HG02852 (cell line): ENCODE measurements at regions not wholly inside any gene's neighbourhood (a gene's known extent, or its start where the extent isn't known, plus 50 kb on each side); places are given as distances from the start of the nearest gene placed in this dataset.

Experiments used
- ATAC-seq: cut with Tn5 transposase; IDR thresholded peaks from one replicate; pipeline ENCODE4 v1.9.1; 2021; ENCODE audit warnings: mild to moderate bottlenecking, moderate library complexity; ENCODE audit not compliant: unreplicated experiment

DNA sequence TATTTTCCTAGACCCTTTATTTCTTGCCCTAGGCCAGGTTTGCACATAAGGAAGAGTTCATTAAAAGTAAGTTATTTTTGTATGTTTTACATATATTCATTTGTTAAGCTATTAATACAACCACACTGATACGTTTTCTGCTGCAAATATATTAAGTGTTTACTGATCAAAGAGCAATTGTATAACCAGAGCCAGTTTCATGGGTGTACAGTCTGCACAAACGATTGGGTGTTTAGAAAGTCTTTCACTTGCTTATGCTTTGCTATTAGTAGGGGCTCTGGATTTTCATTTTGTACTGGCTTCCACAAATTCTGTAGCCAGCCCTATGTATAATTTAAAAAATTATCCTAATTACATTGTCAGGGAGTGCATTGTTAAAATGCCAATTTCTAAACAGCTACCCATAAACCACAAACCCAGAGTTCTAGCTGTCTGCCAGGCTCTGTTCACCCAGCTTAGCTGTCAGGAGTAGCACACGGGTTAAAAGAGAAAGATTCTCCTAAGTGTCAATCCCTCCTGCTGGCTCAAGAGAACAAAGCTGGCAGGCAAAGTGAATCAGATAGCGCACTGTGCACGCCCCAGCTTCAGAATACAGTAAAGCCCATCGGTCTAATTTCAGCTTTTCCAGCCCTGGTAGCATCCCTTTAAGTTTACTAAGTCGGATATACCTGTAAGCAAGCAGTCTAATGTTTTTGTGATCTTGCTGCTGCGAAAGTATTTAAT lies 151.0 kb upstream of the LMO3 start:
- ATAC-seq = no peak

DNA sequence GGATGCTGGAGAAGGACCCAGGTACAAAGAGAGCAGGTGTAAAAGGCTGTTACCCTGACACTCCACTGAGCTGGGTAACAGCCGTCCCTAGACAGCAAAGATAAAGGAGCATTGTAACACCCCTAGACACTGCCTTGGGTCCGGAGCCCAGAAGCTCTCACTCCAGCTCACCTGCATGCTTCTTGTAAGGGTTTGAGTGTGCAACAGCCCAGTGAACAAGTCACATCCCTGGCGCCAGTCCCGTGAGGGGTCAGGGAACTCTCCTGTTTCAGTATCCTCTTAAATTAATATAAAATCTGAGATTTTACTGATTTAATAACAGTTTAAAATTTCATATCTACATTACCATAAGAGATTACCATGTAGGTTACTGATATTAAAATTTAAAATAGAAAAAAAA lies 124.8 kb upstream of the LMO3 start:
- ATAC-seq = no peak

DNA sequence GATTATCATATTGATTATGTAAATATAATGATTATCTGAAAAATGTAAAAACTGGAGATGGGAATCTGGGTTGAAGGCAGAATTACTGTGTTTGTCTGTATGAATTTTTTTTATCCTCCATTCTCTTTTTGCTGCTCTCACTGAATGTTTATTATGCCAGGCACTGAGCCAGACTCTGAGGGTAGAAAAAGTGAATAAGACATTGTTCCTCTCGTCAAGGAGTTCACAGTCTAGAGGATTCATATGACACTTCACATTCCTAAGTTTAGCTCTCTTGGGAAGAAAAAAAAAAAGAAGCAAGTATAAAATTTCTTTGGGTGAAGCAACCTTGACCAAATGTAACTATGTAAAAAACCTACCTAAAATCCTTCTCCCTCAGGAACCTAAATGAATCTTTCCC lies 120.9 kb upstream of the LMO3 start:
- no peak for ATAC-seq

DNA sequence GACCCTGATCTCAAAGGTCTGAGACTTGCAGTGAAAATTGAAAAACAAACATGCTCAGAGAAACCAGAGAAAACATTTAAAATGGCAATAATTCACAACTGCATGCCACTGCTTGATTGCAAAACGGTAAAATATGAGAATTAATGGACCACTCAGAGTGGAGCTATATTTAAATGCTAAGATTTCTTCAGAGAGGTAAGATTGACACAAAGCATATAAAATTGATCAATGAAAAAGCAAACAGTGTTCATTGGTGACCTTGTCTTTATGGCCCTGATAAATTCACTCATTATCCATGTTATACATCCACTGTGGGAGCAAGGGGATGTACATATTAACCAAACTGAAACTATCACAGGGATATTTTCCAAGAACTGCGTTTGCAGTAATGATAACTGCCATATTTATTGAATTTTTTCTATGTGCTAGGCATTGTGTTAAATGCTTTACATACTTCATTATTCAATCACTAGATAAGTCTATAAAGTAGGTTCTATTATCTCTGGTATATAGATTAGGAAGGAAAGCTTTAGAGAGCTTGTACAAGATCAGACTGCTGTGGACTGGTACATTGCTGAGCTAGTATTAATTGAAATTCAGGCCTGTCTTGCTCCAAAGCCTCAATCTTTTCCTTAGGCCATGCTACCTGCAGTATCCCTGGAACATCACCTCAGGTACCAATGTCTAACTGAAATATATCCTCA lies 113.9 kb upstream of the LMO3 start:
- no peak for ATAC-seq

DNA sequence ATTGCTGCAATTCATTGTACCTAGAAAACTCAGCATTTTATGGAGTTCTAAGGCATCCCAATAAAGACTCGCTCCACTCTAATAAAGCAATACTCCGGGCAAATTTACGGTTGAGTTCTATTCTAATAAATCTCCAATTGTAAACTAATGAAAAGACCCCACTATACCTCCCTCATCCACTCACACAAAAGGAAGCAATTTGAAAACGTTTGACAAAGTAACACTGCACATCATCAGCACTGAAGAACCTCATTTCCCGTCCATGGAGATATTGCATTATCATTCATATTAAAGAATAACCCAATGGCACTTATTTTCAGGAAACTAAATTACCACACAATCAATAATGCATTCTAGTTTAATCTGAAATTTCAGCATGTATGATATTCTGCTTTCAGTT lies 111.0 kb upstream of the LMO3 start:
- ATAC-seq = no peak

DNA sequence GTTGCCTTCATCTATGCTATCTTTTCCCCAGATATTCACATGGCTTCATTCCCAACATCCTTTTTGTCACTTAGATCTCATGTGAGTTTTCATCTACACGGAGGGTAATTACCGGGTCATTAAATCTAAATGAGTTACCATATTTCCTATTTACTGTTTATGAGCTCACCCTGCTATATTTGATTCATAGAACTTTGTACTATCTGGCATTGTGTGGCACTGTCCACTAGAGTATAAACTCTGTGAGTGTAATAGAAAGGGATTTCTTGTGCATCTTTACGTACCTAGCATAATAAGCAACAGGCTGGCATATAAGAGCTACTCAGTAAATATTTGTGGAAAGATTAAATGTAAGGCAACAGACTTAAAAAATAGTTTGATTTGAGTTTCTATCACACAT lies 86.1 kb upstream of the LMO3 start:
- no peak for ATAC-seq

DNA sequence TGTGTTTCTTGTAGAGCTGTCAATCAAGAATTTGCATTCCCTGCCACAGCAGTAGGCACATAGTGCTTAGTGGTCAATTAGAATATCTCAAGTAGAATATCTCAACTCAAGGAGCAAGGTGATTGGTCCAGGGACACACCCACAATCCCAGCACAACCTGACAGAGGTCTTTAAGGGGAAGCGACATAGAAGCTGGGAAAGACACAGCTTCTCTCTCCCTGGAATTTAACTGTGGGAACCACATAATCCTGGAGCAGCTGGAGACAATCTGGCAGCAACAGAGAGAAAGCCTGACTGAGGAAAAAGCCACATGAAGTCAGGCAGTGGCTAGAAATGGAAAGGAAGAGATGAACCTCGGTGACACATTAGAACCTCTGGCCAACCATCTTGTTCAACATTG lies 85.7 kb upstream of the LMO3 start:
- no peak for ATAC-seq

DNA sequence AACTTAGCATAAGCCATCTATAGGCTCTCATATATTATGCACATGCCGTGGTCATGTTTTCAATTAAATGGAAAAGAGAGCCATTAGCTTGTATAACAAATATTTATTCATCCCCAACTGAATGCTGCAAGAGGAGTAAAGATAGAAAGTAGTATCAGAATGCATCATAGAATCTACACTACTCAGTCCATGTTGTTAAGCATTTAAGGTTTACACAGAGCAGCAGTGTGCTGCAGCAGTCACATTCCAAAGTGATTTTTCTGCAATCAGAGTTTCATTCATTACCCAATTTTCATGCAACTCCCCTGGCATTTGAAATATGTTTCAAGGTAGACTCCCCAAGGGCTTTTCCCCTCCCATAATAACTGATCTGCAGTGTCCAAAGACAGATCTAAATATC lies 82.2 kb upstream of the LMO3 start:
- no peak for ATAC-seq

DNA sequence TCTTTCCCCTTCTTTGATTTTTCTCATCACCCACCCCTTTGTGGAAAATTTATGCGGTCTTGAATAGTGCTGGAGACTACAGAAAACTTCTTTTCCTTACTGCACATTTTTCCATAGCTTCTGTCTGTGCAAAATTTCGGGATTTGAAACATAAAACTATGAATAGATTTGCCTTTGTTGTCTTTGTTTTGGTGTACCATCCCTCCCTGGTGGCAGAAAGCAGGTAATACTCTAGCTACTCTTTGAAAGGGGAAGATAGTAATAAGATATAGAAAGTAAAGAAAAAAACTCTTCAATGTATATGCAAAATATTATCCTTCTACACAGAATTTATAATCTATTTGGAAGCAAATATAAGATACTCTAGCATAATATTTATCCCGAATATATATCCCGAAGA lies 79.1 kb upstream of the LMO3 start:
- no peak for ATAC-seq

DNA sequence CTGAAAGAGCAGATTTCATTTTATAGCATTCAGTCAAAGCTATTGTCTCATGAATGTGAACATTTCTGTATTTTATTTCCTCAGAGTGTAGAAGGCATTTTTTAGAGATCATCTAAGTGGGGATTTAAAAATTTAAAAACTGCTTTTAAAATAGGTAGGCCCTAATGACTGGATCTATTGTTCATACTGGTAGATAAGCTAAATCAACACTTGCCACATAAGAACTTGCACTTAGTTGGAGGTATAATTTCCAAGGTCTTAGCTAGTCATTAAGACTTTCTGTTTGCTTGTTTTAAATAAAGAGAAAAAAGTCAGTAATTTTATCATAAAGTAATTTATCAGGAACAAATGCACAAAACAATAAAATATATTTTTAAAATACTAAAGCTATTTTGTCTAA lies 75.2 kb upstream of the LMO3 start:
- ATAC-seq = no peak

DNA sequence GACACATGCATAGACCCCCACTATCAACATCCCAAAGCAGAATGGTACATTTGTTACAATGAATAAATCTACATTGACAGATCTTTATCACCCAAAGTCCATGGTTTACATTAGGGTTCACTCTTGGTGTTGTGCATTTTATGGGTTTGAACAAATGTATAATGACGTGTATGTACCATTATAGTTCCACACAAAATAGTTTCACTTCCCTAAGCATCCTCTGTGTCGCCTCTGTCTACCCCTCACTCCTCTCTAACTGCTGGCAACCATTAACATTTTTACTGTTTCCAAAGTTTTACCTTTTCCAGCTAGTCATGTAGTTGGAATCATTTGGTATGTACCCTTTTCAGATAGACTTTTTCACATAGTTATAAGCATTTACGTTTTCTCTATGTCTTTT lies 69.5 kb upstream of the LMO3 start:
- ATAC-seq = no peak

DNA sequence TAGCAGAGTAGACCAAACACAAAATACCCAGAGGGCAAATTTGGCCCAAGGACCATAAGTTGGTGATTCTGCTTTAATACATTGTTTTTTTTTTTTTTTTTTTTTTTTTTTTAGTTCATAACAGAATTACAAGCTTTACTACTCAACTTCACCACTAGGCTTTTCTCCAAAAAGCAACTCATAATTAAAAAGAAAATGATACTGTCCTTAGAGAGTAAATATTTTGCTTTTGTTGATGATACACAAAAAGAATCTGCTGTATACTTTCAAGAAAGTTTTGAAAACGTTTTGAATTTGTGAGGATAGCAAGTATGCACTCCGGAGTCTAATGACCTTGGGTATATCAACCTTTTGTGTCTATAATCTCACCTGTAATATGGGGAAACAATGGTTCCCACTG lies 68.9 kb upstream of the LMO3 start:
- ATAC-seq = no peak

DNA sequence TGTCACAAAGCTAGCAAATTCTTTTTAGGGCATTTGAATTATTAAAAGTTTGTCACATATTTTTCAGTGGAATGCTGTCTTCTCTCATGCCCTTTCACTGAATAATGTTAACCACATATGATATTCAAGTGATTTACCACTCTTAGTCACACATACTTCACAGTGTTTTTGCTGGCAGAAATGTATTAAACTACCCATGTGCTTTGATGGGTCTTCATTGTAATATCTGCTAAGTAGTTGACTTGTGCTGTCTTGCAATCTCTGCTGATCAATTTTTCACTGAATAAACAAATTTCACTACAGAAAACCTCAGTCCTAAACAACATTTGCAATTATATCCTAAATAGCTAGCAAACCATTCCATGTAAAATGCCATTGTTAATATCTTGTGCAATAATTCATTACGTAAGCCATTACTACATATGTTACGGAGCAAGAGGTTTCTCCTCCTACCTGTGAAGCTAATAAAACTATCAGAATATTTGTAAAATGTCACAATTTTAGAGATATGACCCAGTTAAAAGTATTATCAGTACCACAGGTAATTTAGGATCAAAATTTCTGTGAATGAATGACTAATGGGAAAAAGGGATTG lies 64.6 kb upstream of the LMO3 start:
- no peak for ATAC-seq

DNA sequence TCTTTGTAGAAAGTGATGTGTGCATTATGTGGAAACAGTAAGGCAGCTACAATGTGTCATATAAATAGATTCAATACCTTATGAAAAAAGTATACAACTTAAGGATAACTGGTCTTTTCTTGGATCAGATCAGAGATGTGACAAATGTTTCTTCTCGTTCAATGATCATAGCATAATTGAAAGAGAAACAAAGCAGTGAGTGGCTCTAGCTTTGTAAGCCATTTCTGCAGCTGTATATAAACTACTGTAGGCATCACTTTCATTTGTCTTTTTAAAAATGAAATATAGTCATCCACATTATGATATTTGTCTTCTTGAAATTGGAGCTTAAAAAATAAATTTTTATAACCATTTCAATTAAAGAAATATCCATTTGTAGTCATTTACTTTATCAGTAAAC lies 63.8 kb upstream of the LMO3 start:
- no peak for ATAC-seq

DNA sequence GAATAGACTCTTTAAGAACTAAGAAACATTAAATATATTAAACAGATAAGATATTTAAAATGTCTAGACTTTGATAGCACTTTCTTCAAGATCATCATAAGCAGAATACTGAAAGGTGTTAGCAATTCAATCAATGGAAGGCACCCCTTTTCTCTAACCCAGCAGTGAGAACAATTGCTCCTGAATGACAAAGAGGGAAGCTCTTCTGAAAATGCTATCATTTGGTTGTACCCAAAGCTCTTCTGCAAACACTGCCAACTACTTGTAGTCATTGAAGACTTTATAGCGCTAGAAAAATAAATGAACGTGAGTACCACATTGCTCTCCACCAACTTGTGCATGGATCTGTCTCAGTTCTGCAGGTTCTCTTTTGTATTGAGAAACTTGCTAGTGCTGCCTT lies 62.2 kb upstream of the LMO3 start:
- ATAC-seq = no peak

DNA sequence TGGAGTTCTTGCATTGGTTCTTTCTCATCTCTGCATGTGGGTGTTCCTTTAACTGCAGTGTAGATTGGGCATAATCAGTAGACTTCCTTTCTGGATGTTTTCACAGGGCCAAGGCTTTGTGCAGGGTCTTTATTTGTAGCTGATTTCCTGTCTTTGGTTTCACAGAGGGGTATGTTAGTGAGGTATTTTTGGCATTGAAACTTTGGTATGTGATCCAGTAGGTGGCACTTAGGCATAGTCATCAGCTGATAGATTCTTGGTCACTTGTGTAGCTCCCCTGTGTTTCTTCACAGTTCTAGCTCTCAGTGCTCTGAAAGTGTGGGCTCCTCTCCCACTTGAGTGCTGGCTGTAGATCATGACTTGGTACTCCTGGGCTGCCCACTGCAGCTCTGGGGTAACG lies 52.7 kb upstream of the LMO3 start:
- ATAC-seq = no peak
